Tibial artery (tissue), 4 donors: ENCODE measurements at regions not wholly inside any gene's neighbourhood (a gene's known extent, or its start where the extent isn't known, plus 50 kb on each side); places are given as distances from the start of the nearest gene placed in this dataset.

ENCODE experiments used
- DNase-seq, 2 donors: peaks; one replicate each; pipeline ENCODE4 v3.0.0-alpha.2; 2019
- H3K27ac ChIP-seq, 2 donors: fragments of 200-600 bp; sonication (generic) in 1 of 2; 1 replicate in 1 of 2; 2 replicates in 1 of 2; pipeline ENCODE4 v1.5.1; 2018 to 2019; ENCODE audit warnings: mild to moderate bottlenecking in 1 of 2
- H3K27me3 ChIP-seq, 2 donors: fragments of 200-600 bp; sonication (generic) in 1 of 2; one replicate each; pipeline versions ENCODE4 v1.5.1 to v1.6.0; 2016 to 2019
- H3K36me3 ChIP-seq, 3 donors: fragments of 200-600 bp; sonication (generic) in 2 of 3; one replicate each; pipeline ENCODE4 v1.5.1; 2016 to 2019; ENCODE audit warnings: mild to moderate bottlenecking in 2 of 3
- H3K4me1 ChIP-seq, 4 donors: fragments of 200-600 bp; sonication (generic) in 2 of 4; 1 replicate in 3 of 4; 2 replicates in 1 of 4; pipeline ENCODE4 v1.5.1; 2016 to 2019
- H3K4me3 ChIP-seq, 2 donors: fragments of 200-600 bp; sonication (generic) in 1 of 2; 1 replicate in 1 of 2; 2 replicates in 1 of 2; pipeline ENCODE4 v1.5.1; 2018 to 2019; ENCODE audit warnings: mild to moderate bottlenecking in 2 of 2
- H3K9me3 ChIP-seq, 3 donors: fragments of 200-600 bp; sonication (generic) in 1 of 3; one replicate each; pipeline ENCODE4 v1.5.1; 2016 to 2019
- CTCF ChIP-seq, 2 experiments: fragments of 200-600 bp in 1 of 2; fragments of 450-650 bp in 1 of 2; IDR thresholded peaks; one replicate each; pipeline ENCODE4 v1.5.1; 2017 to 2019; ENCODE audit warnings: antibody characterized with exemption in 2 of 2, mild to moderate bottlenecking in 1 of 2, moderate library complexity in 1 of 2
- intact Hi-C: fragments of 100-400 bp; cut with DNase I; formaldehyde crosslinking; loops from one replicate; pipeline ENCODE4 v1.15.0; 2023; ENCODE audit warnings: low total_unique reads

DNA sequence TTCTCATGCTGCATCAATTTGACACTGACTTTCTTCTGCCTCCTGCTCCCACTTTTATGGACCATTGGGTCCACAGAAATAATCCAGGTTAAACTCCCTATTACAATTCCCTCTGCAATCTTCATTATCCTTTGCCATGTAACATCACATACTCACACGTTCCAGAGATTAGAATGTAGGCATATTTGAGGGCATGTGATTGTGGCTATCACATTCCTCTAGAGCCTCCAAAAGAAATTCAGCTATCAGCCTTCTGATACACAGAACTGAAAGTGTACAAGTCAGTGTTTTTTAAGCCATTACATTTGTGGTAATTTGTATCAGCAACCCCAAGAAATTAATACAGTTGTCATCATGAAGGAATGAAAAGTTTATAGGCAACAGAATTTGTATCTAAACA lies 892.4 kb downstream of the RPS29 start:
- intact Hi-C loops: no loop called here

GRCh38 chr14:48690349-48690748 lies 895.8 kb downstream of the RPS29 start:
- Histone ChIP-seq H3K4me1 (no peaks in the 10 kb centered on the region), H3K36me3 (no peaks in the 10 kb centered on the region), H3K27me3 (no peaks in the 10 kb centered on the region), H3K27ac (no peak overlapping the region), H3K9me3 (no peaks in the 10 kb centered on the region), H3K4me3 (no peak overlapping the region)
- no peak for TF ChIP-seq CTCF (IDR thresholded peaks at IDR 0.05)
- no peak for DNase-seq
- intact Hi-C loops: no loop called here

More for the DNA sequence above, 892.4 kb downstream of the RPS29 start:
- no peaks in the 10 kb centered on the region for H3K27me3 ChIP-seq
- no peak for DNase-seq
- no peaks in the 10 kb centered on the region for H3K4me1 ChIP-seq
- no peaks in the 10 kb centered on the region for H3K36me3 ChIP-seq
- H3K27ac ChIP-seq: no peak overlapping the region
- H3K9me3 ChIP-seq: peaks cover 0 to 7% (median 0%) of the 10 kb centered on the region in 3 donors
- H3K4me3 ChIP-seq: no peak overlapping the region
- no peak for TF ChIP-seq CTCF (IDR thresholded peaks at IDR 0.05)

DNA sequence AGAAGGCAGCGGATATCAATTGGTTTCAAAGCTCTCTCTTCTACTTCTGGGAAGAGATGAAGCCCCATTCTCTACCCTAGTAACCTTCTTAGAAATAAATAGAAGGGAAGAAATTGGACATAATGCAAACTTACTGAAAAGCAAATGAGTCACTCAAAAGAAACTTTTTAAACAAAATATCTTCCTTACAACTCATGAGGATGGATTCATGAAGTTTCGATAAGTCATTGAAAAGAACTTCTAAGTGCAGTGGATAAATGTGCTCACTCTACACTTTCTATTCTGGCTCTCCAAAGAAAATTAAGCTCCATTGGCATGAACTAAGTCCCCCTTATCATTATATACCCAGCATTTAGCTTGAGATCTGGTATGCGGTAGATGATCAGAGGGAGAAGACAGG lies 899.5 kb downstream of the RPS29 start:
- H3K27ac ChIP-seq: no peak overlapping the region
- no peak overlapping the region for H3K4me3 ChIP-seq
- no peaks in the 10 kb centered on the region for H3K4me1 ChIP-seq
- DNase-seq: no peak
- no peaks in the 10 kb centered on the region for H3K27me3 ChIP-seq
- H3K9me3 ChIP-seq: no peaks in the 10 kb centered on the region
- no peak for TF ChIP-seq CTCF (IDR thresholded peaks at IDR 0.05)
- intact Hi-C loops: no loop called here
- no peaks in the 10 kb centered on the region for H3K36me3 ChIP-seq

DNA sequence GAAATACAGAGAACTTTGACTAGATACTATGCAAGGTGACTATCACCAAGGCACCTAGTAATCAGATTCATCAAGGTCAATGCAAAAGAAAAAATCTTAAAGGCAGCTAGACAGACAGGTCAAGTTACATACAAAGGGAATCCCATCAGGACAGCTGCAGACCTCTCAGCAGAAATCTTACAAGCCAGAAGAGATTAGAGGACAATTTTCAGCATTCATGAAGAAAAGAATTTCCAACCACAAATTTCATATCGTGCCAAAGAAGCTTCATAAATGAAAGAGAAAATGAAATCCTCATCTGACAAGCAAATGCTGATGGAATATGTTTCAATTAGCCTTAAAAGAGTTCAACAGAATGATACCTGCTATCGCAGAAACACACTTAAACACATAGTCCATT lies 913.7 kb downstream of the RPS29 start:
- Histone ChIP-seq H3K27me3 (no peaks in the 10 kb centered on the region), H3K36me3 (no peaks in the 10 kb centered on the region), H3K4me3 (no peak overlapping the region), H3K4me1 (no peaks in the 10 kb centered on the region), H3K27ac (no peak overlapping the region), H3K9me3 (no peaks in the 10 kb centered on the region)
- no peak for DNase-seq
- intact Hi-C loops: no loop called here
- TF ChIP-seq CTCF (IDR thresholded peaks at IDR 0.05): no peak

GRCh38 chr14:48670939-48671338 lies 915.2 kb downstream of the RPS29 start:
- H3K4me1 ChIP-seq: no peaks in the 10 kb centered on the region
- H3K4me3 ChIP-seq: no peak overlapping the region
- intact Hi-C loops: no loop called here
- no peak for DNase-seq
- H3K27me3 ChIP-seq: no peaks in the 10 kb centered on the region
- no peaks in the 10 kb centered on the region for H3K9me3 ChIP-seq
- H3K36me3 ChIP-seq: no peaks in the 10 kb centered on the region
- no peak for TF ChIP-seq CTCF (IDR thresholded peaks at IDR 0.05)
- H3K27ac ChIP-seq: no peak overlapping the region

DNA sequence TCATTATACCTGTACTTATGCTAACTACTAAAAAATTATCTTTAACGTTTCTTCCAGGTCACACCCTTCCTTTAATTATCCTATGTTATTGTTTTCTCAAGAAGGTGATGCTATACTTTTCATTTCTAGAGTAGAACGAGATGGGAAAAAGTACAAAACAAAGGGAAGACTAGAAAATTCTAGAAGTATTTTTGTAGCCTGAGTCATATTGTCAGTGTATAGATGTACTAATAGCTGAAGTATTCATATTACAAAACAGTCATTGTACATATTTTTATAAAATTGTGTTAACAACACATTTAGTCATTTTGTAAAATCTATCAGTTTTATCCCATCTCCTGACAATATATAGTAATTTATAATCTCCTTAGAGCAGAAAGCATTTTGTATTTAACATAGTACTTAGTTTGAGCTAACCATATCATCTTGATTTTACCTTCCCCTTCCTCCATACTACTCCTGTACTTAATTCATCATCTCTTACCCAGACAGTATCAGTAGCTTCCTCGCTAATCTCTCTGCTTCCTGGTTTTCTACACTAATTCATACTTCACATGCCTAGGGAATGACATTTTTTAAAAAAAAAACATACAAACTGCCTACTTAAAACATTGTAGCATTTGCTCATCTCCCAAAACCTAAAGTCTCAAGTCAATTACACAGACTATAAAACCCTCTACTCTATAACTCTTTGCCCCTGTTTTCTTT lies 920.9 kb downstream of the RPS29 start:
- H3K4me1 ChIP-seq: no peaks in the 10 kb centered on the region
- TF ChIP-seq CTCF (IDR thresholded peaks at IDR 0.05): no peak
- no peak overlapping the region for H3K4me3 ChIP-seq
- no peak overlapping the region for H3K27ac ChIP-seq
- peaks cover 0 to 9% (median 0%) of the 10 kb centered on the region in 3 donors for H3K9me3 ChIP-seq
- no peak for DNase-seq
- H3K27me3 ChIP-seq: no peaks in the 10 kb centered on the region
- intact Hi-C loops: no loop called here
- no peaks in the 10 kb centered on the region for H3K36me3 ChIP-seq
